RWPE1 (cell line): ENCODE measurements at regions not wholly inside any gene's neighbourhood (a gene's known extent, or its start where the extent isn't known, plus 50 kb on each side); places are given as distances from the start of the nearest gene placed in this dataset.
"Not testable (repeated sequence)": the region's sequence is repeated elsewhere in the genome, so short reads cannot be mapped to it uniquely, and the experiment has no call there.

ENCODE experiments used
- CTCF ChIA-PET: fragments of 350-600 bp; sonication (Branson Sonifier 250); formaldehyde crosslinking; extraction: SDS; loops from one replicate; lab custom pipeline; 2021; lab: Yijun Ruan, JAX
- POLR2A ChIA-PET: fragments of 400-600 bp; formaldehyde crosslinking; extraction: SDS; loops from one replicate; lab custom pipeline; 2020; ENCODE audit warnings: antibody characterized with exemption; ENCODE audit not compliant: low non-redundant PET; lab: Yijun Ruan, JAX
- DNase-seq: peaks from one replicate; pipeline ENCODE4 v3.0.0; 2012; ENCODE audit warnings: low spot score
- H3K27ac ChIP-seq: fragments of 450-650 bp; 2 replicates; pipeline ENCODE4 v1.5.1; 2017
- CTCF ChIP-seq: fragments of 450-650 bp; conservative IDR thresholded peaks from 2 replicates; pipeline ENCODE4 v1.5.1; 2017; ENCODE audit warnings: low read depth, mild to moderate bottlenecking

GRCh38 chr13:76292031-76292430 is 594.2 kb downstream of the KCTD12 start:
- POLR2A ChIA-PET: no interaction called here
- CTCF ChIA-PET: no interaction called here
- TF ChIP-seq CTCF: no peak
- H3K27ac ChIP-seq: no peak overlapping the region
- no peak for DNase-seq

- TF ChIP-seq CTCF: no peak
- POLR2A ChIA-PET: no interaction called here
- CTCF ChIA-PET: no interaction called here
- DNase-seq: no peak
- H3K27ac ChIP-seq: no peak overlapping the region
Observed at GRCh38 chr13:76289558-76289957, 596.6 kb downstream of the KCTD12 start.

- DNase-seq: no peak
- ChIA-PET POLR2A (no interaction called here), CTCF (interaction anchor here (0.6 kb wide), 1 partner anchor 431 kb away, joined by 3 read pairs; no protein-coding TSS in a partner anchor)
- TF ChIP-seq CTCF: no peak
- no peak overlapping the region for H3K27ac ChIP-seq
Observed at GRCh38 chr13:76286178-76286577, 600.0 kb downstream of the KCTD12 start.

GRCh38 chr13:76285463-76285862 is 600.7 kb downstream of the KCTD12 start:
- DNase-seq: no peak
- H3K27ac ChIP-seq: no peak overlapping the region
- ChIA-PET POLR2A (no interaction called here), CTCF (no interaction called here)
- no peak for TF ChIP-seq CTCF

- H3K27ac ChIP-seq, DNase-seq, POLR2A ChIA-PET, CTCF ChIA-PET: not testable (repeated sequence)
Observed at GRCh38 chr13:76279766-76280165, 606.4 kb downstream of the KCTD12 start.

- no peak for DNase-seq
- TF ChIP-seq CTCF: no peak
- CTCF ChIA-PET: no interaction called here
- no peak overlapping the region for H3K27ac ChIP-seq
- POLR2A ChIA-PET: no interaction called here
Observed at GRCh38 chr13:76271728-76272232, 614.4 kb downstream of the KCTD12 start.

- DNase-seq, H3K27ac ChIP-seq, CTCF ChIA-PET, POLR2A ChIA-PET: not testable (repeated sequence)
Observed at GRCh38 chr13:76268307-76268706, 617.9 kb downstream of the KCTD12 start.

- TF ChIP-seq CTCF: no peak
- H3K27ac ChIP-seq: no peak overlapping the region
- CTCF ChIA-PET: no interaction called here
- no peak for DNase-seq
- POLR2A ChIA-PET: no interaction called here
Observed at GRCh38 chr13:76267216-76267615, 619.0 kb downstream of the KCTD12 start.
